ENCODE measurements at regions not wholly inside any gene's neighbourhood (a gene's known extent, or its start where the extent isn't known, plus 50 kb on each side); places are given as distances from the start of the nearest gene placed in this dataset.

- TF ChIP-seq CTCF (IDR thresholded peaks at IDR 0.05; ENCODE audit: low read depth, low read length) (no peak), EZH2phosphoT487 (IDR thresholded peaks at IDR 0.05; ENCODE audit: low read depth) (no peak)
These were observed 198.9 kb upstream of the RAB6C start for GRCh38 chr2:129780316-129781270.
